GM18951 (cell line): ENCODE measurements at regions not wholly inside any gene's neighbourhood (a gene's known extent, or its start where the extent isn't known, plus 50 kb on each side); places are given as distances from the start of the nearest gene placed in this dataset.

Experiments used
- POLR2A ChIP-seq: IDR thresholded peaks from 4 replicates; pipeline ENCODE4 v1.6.1; 2011; ENCODE audit warnings: mild to moderate bottlenecking; ENCODE audit not compliant: insufficient read length, insufficient read depth; ENCODE audit errors: extremely low read depth
- in situ Hi-C: fragments of 300-500 bp; cut with MboI; formaldehyde crosslinking; loops from one replicate; pipeline ENCODE4 v1.12.0; 2022; ENCODE audit warnings: low sequenced_read_pairs, mixed read lengths, inconsistent platforms; ENCODE audit not compliant: unreplicated experiment

DNA sequence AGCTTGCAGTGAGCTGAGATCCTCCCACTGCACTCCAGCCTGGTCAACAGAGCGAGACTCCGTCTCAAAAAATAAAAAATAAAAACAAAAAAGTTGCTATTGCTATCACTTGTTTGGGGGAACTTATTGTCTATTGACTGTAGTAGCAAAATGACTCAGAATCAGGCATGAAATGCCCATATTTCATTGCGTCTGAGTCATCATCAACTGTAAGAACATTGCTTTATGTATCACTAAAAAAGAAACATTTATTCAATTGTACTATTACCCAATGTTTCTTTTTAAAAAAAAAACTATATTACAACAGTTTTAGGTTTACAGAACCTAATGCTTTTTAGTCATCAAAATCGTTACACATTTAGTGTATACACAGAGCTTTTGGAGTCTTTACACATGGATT lies 91.0 kb upstream of the FMN2 start:
- TF ChIP-seq POLR2A = no peak
- in situ Hi-C loops = no loop called here

DNA sequence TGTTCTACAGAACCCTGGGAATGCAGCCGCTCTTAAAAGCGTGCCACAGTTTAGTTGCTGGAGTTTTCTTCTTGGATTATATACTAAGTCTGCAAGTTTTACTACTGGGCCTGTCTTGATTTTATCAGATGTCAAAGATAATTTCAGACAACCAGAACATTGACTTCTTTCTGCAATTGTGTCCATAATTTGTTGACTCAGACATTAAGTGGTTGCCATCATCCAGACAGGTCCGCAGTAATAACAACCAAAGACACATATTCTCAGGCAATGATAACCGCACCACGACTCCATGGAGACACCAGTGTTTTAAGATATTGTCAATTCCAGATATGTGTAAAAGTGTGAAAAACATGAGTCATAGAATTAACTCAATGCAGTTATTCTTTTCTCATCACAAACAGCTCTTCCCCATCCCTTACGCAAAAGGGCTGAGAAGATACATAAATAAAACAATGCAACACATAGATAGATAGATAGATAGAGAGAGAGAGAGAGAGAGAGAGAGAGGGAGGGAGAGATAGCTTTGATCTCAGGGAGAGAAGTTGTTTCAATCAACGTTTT lies 90.4 kb upstream of the FMN2 start:
- TF ChIP-seq POLR2A = no peak
- in situ Hi-C loops = no loop called here

DNA sequence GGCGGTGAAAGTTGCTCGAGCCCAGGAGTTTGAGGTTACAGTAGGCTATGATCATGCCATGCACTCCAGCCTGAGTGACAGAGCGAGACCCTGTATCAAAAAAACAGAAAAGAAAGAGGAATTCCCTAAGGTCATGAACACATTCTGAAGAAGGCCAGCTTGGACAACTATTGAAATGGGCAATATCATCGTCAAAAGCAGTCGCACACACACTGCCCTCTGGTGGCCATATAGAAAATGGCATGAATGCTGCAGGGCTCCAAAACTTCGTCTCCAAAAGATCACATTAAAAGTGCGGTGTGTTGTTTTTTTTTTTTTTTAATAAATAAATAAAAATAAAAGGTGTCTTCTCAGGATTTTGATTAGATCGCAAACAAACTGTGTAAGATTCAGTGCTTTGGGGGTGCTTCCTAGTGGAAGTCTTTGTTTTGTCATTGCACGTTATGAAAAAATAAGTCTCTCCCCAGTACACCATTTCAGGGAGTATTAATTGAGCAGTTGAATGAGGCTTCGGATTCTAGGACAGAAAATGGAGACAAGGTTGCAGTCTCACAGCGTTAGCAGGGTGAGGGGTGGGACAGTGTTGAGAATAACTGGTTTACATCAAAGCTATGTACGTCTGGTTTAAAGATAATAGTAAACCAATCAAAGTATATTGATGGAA lies 87.5 kb upstream of the FMN2 start:
- in situ Hi-C loops = no loop called here
- TF ChIP-seq POLR2A = no peak

DNA sequence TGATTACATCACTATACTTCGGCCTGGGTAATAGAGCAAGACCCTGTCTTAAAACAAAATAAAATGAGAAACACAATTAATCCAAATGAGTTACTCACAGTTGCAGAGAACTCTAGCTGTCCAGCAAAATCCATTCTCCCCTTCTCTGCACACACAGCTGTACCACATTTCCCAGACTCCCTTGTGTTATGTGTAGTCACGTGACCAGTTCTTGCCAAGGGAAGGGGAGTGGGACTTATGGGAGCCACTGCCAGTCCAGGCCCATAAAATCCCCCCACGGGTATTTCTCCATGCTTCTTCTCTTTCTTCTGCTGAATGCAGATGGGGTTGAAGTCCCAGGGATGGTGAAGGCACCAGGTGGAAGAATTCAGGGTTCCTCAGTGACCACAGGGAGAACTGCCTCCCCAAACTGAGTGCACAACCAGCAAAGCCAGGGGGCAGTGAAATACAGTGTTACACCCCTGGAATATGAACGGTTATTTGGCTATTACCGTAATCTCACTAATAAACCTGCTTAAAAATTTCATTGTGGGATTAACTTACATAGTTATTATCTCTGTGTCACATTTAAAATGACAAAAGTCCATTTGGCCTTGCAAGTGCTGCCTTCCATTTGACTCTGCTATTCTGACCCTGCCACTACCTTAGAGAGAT lies 85.6 kb upstream of the FMN2 start:
- TF ChIP-seq POLR2A = no peak
- in situ Hi-C loops = no loop called here

DNA sequence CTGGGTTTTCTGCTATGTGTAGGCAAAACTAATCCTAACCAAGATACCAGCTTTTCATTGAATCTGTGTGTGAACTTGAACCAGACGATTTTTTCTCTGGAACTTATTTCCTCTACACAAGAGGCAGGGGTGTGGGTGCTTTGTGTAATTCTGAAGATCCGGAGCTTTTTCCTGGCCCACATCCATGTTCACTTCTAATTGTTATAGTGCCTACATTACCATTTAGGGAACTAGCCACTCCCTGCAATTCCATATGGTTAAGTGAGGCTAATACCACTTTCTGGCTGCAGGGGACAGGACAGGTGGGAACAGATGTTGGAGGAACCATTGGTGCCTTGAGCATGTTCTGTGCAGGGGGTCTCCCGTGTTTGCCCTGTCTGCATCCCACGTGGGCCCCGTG lies 83.4 kb upstream of the FMN2 start:
- in situ Hi-C loops = no loop called here
- TF ChIP-seq POLR2A = no peak

DNA sequence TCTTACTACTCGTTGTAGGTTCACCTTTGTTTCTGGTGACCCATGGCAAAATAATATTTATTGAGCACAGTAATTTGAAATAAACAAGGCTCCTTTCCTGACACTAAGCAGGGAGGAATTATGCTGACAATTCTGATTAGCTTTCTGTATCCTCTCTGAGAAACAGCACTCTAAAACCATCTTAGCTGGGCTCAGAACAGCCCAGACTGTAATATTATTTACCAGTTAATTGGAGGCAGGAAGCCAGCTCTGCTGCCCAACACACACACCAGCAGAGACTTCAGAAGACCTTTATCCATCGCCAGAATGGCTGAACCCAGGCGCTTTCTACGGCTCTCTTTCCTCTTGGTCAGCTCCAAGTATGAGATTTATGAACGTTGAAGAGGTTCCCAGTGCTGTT lies 77.6 kb upstream of the FMN2 start:
- in situ Hi-C loops = no loop called here
- no peak for TF ChIP-seq POLR2A

DNA sequence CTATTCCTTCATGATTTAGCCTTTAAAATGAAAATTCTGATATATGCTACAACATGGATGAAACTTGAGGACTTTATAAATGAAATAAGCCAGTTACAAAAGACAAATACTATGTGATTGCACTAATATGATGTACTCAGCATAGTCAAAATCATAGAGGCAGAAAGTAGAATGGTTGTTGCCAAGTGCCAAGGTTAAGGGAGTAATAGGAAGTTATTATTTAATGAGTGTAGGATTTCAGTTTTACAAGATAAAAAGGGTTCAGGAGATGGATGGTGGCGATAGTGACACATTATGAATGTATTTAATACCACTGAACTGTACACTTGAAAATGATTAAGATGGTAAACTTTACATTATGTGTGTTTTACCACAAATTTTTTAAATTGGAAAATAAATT lies 73.1 kb upstream of the FMN2 start:
- TF ChIP-seq POLR2A = no peak
- in situ Hi-C loops = no loop called here

DNA sequence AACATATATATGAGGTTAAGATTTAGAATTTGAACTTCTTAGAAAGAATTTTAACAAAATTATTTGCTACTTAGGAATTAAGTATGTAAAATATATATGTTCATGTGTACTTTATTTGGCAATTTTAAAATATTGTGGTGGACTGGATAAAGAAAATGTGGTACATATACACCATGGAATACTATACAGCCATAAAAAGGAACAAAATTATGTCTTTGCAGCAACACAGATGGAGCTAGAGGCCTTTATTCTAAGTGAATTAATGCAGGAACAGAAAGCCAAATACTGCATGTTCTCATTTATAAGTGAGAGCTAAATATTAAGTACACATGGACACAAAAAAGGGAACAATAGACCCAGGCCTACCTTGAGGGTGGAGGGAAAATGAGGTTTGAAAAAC lies 72.2 kb upstream of the FMN2 start:
- in situ Hi-C loops = no loop called here
- TF ChIP-seq POLR2A = no peak

DNA sequence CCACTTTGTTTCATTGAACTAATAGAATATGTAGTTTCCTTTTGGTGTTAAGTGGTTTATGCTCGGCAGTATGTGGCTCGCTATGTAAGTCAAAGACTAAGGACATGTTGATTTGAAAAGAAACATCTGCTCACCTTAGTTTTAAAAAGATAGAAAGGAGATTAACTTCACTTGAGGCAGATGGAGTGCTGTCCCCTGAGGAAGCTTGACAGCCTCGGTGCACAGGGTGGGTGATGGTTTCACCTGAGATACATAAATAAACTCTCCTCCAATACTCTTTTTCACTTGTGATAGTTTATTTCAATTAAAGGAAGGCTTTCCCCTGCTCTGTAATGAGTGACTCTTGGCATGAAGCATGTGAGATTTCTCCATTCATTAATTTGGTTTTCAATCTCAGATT lies 70.8 kb upstream of the FMN2 start:
- in situ Hi-C loops = no loop called here
- no peak for TF ChIP-seq POLR2A

DNA sequence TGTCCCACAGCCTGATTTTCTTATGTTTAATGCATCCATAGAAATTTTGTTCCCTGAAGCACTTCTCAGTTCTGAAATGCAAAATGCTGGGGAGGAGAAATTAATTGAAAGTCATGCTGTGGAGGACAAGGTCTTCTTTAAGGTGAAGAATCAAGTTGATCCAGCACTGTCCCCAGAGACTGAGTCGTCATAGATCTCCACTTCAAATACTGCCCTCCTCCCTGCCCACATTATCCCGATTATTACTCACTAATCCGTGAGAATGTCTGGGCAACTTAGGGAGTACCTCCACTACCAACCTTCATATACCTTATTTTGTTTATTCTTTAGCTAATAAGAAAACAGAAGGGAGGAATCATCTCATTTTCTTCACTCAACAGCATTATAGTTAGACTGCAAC lies 70.0 kb upstream of the FMN2 start:
- TF ChIP-seq POLR2A = no peak
- in situ Hi-C loops = no loop called here

DNA sequence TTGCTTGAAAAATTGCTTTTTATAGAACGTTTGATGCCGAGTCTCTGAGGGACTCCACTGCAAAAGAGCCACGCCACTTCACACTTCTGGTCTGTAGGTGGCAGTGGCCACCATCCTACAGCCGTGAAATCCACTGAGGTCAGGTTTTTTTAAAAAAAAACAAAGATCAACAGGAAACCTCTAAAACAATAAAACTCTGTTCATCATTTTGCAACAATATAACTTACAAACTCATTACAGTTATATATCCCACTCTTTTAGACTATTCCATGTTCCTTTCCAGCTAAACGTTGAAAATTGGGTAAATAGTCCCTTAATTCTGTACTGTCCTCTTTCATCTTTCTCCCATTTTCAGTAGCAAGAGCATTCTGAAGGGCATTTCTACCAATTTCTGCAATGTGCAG lies 64.6 kb upstream of the FMN2 start:
- in situ Hi-C loops = no loop called here
- TF ChIP-seq POLR2A = no peak

DNA sequence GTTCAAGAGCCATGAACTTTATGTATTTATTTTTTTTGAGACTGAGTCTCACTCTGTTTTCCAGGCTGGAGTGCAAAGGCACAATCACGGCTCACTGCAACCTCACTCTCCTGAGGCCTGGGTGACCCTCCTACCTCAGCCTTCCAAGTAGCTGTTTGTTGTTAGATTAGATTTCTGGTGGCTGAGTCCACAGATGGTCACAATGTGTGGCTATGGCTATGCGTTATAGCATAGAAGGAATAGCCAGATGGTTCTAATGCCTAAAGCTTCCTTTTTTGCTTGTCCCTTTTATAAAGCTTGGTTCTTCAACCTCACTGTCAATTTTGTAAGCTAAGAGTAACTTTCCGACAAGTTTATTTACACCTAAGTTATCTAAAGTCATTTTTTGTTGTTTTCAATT lies 62.3 kb upstream of the FMN2 start:
- in situ Hi-C loops = no loop called here
- no peak for TF ChIP-seq POLR2A

DNA sequence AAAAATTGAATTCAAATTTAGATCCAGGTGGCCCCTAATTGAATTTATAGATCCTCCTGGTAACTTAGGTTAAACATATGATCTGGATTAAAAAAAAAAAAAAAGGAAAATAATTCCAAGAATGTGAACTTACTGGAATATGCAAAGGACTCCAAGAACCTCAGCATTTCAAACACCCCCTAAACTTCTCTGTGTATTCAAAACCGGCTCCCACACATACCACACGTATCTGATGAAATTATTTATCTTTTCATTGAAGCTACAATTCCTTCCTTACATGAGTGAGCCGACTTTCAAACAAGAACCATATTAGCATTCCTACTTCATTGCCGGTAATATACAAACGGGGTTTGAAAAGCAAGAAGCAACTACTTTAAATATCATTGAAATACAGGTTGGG lies 61.4 kb upstream of the FMN2 start:
- in situ Hi-C loops = no loop called here
- no peak for TF ChIP-seq POLR2A

DNA sequence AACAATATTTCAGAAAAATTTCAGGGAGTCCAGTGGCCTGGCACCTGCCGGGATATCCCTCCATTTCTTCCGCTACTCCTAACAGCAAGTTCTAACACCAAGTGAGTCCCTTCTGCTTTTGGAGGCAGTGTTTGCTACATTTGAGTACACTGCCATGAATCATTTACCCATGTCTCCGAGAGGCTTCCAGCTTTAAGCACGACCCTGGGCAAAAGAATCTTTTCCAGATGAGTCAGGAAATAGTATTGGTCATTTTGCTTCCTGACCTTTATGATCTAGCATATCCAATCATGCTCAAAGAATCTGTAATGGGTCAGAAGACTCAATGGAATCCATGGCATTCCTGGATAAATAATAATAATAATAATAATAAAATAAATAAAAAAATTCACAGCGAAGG lies 60.7 kb upstream of the FMN2 start:
- TF ChIP-seq POLR2A = no peak
- in situ Hi-C loops = no loop called here
